MM.1S (cell line): ENCODE measurements at regions not wholly inside any gene's neighbourhood (a gene's known extent, or its start where the extent isn't known, plus 50 kb on each side); places are given as distances from the start of the nearest gene placed in this dataset.

Source experiments
- DNase-seq: peaks from one replicate; pipeline ENCODE4 v3.0.0-alpha.2; 2015
- H2AFZ ChIP-seq: fragments of 300-600 bp; sonication (generic); 2 replicates; pipeline ENCODE4 v1.6.0; 2016; ENCODE audit warnings: antibody characterized with exemption, low read length
- H3F3A ChIP-seq: fragments of 300-600 bp; sonication (generic); 2 replicates; pipeline ENCODE4 v1.6.1; 2016; ENCODE audit warnings: mild to moderate bottlenecking, antibody characterized with exemption, low read length, moderate library complexity, mixed read lengths; ENCODE audit not compliant: insufficient read depth
- H3K27ac ChIP-seq: fragments of 300-600 bp; sonication (generic); 2 replicates; pipeline ENCODE4 v1.5.1; 2016; ENCODE audit warnings: mild to moderate bottlenecking, low read length
- H3K27me3 ChIP-seq: fragments of 300-600 bp; sonication (generic); replicated peaks from 2 replicates; pipeline ENCODE4 v1.6.0; 2016; ENCODE audit warnings: low read length; ENCODE audit not compliant: insufficient read depth
- H3K36me3 ChIP-seq: fragments of 300-600 bp; sonication (generic); replicated peaks from 2 replicates; pipeline ENCODE4 v1.6.1; 2016; ENCODE audit warnings: mild to moderate bottlenecking, low read length, mixed read lengths; ENCODE audit not compliant: insufficient read depth
- H3K4me1 ChIP-seq: fragments of 300-600 bp; sonication (generic); 2 replicates; pipeline ENCODE4 v1.6.1; 2016; ENCODE audit warnings: low read length, mixed read lengths
- H3K4me2 ChIP-seq: fragments of 300-600 bp; sonication (generic); 2 replicates; pipeline ENCODE4 v1.6.0; 2016; ENCODE audit warnings: low read depth, low read length
- H3K4me3 ChIP-seq: fragments of 300-600 bp; sonication (generic); 2 replicates; pipeline ENCODE4 v1.5.1; 2016; ENCODE audit warnings: low read length, mixed read lengths
- H3K79me2 ChIP-seq: fragments of 300-600 bp; sonication (generic); 2 replicates; pipeline ENCODE4 v1.6.1; 2016; ENCODE audit warnings: mixed run types, low read length, mixed read lengths
- H3K9ac ChIP-seq: fragments of 300-600 bp; sonication (generic); 2 replicates; pipeline ENCODE4 v1.6.1; 2016; ENCODE audit warnings: low read length, mixed read lengths
- H3K9me2 ChIP-seq: fragments of 300-600 bp; sonication (generic); replicated peaks from 2 replicates; pipeline ENCODE4 v1.6.1; 2016; ENCODE audit warnings: mild to moderate bottlenecking, low read length, mixed read lengths; ENCODE audit not compliant: insufficient read depth
- H3K9me3 ChIP-seq: fragments of 300-600 bp; sonication (generic); replicated peaks from 2 replicates; pipeline ENCODE4 v1.6.1; 2016; ENCODE audit warnings: mild to moderate bottlenecking, low read length, mixed read lengths; ENCODE audit not compliant: insufficient read depth
- H4K20me1 ChIP-seq: fragments of 300-600 bp; sonication (generic); 2 replicates; pipeline ENCODE4 v1.6.1; 2016; ENCODE audit warnings: mild to moderate bottlenecking, low read length, moderate library complexity, mixed read lengths; ENCODE audit not compliant: insufficient read depth
- CTCF ChIP-seq: fragments of 300-600 bp; sonication (generic); IDR thresholded peaks from 2 replicates; pipeline ENCODE4 v1.5.1; 2016; ENCODE audit warnings: antibody characterized with exemption, low read length, mixed read lengths
- EZH2 ChIP-seq: fragments of 300-600 bp; sonication (generic); optimal IDR thresholded peaks from 2 replicates; pipeline ENCODE3; 2017; ENCODE audit warnings: low read depth, mild to moderate bottlenecking, antibody characterized with exemption, low read length, mixed read lengths
- EZH2phosphoT487 ChIP-seq: fragments of 300-600 bp; sonication (generic); IDR thresholded peaks from 2 replicates; pipeline ENCODE4 v1.6.1; 2018; ENCODE audit warnings: antibody characterized with exemption, low read length

GRCh38 chr4:148800336-148800885 lies 358.2 kb upstream of the NR3C2 start:
- DNase-seq = no peak
- H3K27me3 ChIP-seq = no peaks in the 10 kb centered on the region
- no peaks in the 10 kb centered on the region for H3K36me3 ChIP-seq
- no peak overlapping the region for H2AFZ ChIP-seq
- no peaks in the 10 kb centered on the region for H3K4me1 ChIP-seq
- H4K20me1 ChIP-seq = no peaks in the 10 kb centered on the region
- H3K4me3 ChIP-seq = no peak overlapping the region
- H3K9ac ChIP-seq = no peak overlapping the region
- H3K4me2 ChIP-seq = no peak overlapping the region
- H3K79me2 ChIP-seq = no peaks in the 10 kb centered on the region
- no peaks in the 10 kb centered on the region for H3F3A ChIP-seq
- TF ChIP-seq CTCF = no peak
- TF ChIP-seq EZH2phosphoT487 = no peak
- no peak for TF ChIP-seq EZH2
- H3K9me2 ChIP-seq = no peaks in the 10 kb centered on the region
- H3K27ac ChIP-seq = no peak overlapping the region
- H3K9me3 ChIP-seq = no peaks in the 10 kb centered on the region

GRCh38 chr4:148795156-148795864 lies 353.1 kb upstream of the NR3C2 start:
- no peak overlapping the region for H3K4me2 ChIP-seq
- no peaks in the 10 kb centered on the region for H3K27me3 ChIP-seq
- no peaks in the 10 kb centered on the region for H4K20me1 ChIP-seq

GRCh38 chr4:148793221-148793620 lies 351.0 kb upstream of the NR3C2 start:
- H4K20me1 ChIP-seq = no peaks in the 10 kb centered on the region
- H2AFZ ChIP-seq = no peak overlapping the region
- no peaks in the 10 kb centered on the region for H3K36me3 ChIP-seq
- H3K27me3 ChIP-seq = no peaks in the 10 kb centered on the region
- H3K9me2 ChIP-seq = no peaks in the 10 kb centered on the region
- no peaks in the 10 kb centered on the region for H3F3A ChIP-seq
- no peaks in the 10 kb centered on the region for H3K9me3 ChIP-seq
- H3K4me3 ChIP-seq = no peak overlapping the region
- H3K79me2 ChIP-seq = no peaks in the 10 kb centered on the region
- H3K4me2 ChIP-seq = no peak overlapping the region
- no peak for DNase-seq
- H3K27ac ChIP-seq = no peak overlapping the region
- TF ChIP-seq EZH2 (no peak), CTCF (no peak), EZH2phosphoT487 (no peak)
- H3K9ac ChIP-seq = no peak overlapping the region
- no peaks in the 10 kb centered on the region for H3K4me1 ChIP-seq

More at GRCh38 chr4:148795156-148795864, 353.1 kb upstream of the NR3C2 start:
- no peaks in the 10 kb centered on the region for H3F3A ChIP-seq
- H3K79me2 ChIP-seq = no peaks in the 10 kb centered on the region
- no peak for DNase-seq
- no peak overlapping the region for H3K9ac ChIP-seq
- TF ChIP-seq CTCF (no peak), EZH2phosphoT487 (no peak), EZH2 (no peak)
- H3K9me3 ChIP-seq = no peaks in the 10 kb centered on the region
- H3K9me2 ChIP-seq = no peaks in the 10 kb centered on the region
- no peak overlapping the region for H3K4me3 ChIP-seq
- no peaks in the 10 kb centered on the region for H3K36me3 ChIP-seq
- H2AFZ ChIP-seq = no peak overlapping the region
- H3K27ac ChIP-seq = no peak overlapping the region
- no peaks in the 10 kb centered on the region for H3K4me1 ChIP-seq
